Cerebellar nuclear complex (tissue), 1 donor: ENCODE measurements at regions not wholly inside any gene's neighbourhood (a gene's known extent, or its start where the extent isn't known, plus 50 kb on each side); places are given as distances from the start of the nearest gene placed in this dataset.

Source experiments
- DNase-seq, 2 experiments: peaks; one replicate each; lab custom pipeline; 2025; lab: John Stamatoyannopoulos, UW

DNA sequence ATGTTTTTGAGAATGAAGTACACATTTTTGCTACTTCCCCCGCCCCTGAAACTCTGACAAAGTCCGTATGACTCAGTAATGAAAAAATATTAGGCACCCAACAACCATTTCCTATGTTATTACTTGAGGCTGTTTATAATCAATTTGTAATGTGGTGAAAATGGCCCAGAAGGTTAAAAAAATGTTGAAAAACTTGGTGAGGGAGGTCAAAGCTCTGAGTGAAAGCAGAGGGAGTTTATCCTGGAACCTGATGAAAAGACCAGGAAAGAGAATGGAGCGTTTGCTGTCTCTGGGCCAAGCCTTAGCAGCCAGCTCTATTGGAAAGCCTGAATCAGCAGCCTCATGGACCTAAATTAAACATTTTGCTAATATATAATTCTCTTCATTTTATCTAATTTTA, 367.7 kb upstream of the NEGR1 start:
- DNase-seq = no peak

- DNase-seq = no peak
These were observed 367.0 kb upstream of the NEGR1 start for GRCh38 chr1:72649211-72649888.

- no peak for DNase-seq
These were observed 366.1 kb upstream of the NEGR1 start for GRCh38 chr1:72648465-72648864.

GRCh38 chr1:72643142-72643541, 360.8 kb upstream of the NEGR1 start:
- DNase-seq = no peak

DNA sequence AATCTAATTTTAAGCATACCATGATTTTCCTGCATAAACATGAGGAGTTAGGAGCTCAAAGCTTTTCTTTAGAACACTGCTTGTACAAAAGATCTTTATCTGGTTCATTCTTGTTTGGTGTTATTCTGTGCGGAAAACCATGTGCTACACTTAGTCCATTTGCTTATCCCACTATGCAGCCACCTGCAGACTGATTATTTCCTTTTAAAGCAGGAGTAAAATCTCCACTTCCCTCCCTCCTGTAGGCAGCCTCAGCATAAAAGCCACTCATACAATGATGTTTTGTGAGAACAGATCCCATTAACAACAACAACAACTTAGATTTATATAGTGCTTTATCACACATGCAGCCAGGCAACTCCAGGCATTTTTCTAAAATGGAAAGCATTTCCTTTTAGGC, 355.3 kb upstream of the NEGR1 start:
- DNase-seq = no peak

- DNase-seq = peak; percentile 44 to 76
These were observed 354.3 kb upstream of the NEGR1 start for GRCh38 chr1:72636631-72637030.

- no peak for DNase-seq
These were observed 353.4 kb upstream of the NEGR1 start for GRCh38 chr1:72635719-72636118.

GRCh38 chr1:72634946-72635345, 352.6 kb upstream of the NEGR1 start:
- no peak for DNase-seq

DNA sequence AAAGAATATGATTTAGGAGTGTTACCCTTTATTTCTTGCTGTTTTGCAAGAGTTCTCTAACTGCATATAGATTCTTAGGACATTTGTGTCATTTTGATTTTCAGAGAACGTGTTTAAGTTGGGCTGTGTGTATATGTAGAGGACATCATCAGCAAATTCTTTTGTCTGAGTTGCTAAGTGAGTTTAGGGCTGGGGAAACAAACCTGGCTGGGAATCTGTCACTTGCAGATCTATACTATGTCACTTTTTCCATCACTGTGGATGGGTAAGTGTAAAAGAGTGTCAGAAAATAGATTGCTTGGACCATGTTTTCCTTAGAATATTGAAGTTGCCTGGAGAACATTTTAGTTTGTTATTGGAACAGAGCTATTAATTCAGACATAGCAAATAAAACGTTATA, 349.1 kb upstream of the NEGR1 start:
- DNase-seq = no peak

- DNase-seq = peak in 1 of 2 experiments; percentile 51
These were observed 341.0 kb upstream of the NEGR1 start for GRCh38 chr1:72623299-72623708.

DNA sequence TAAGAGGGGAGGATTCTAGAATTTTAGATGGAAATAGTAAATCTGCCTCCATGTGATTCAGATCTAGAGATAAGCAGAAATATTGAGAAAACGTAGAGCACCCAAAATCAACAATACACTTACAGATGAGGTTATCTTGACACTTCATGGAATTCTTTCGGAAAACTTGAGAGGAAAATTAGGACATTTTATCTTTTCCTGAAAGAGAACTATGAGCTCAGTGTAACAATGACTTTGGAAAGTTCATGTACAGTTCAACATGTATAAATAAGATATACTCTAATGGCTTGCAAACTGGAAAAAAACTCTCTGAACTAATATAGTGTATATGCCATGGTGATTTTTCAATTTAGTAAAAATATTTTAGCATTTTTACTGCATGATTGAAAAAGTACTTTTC, 338.1 kb upstream of the NEGR1 start:
- no peak for DNase-seq

DNA sequence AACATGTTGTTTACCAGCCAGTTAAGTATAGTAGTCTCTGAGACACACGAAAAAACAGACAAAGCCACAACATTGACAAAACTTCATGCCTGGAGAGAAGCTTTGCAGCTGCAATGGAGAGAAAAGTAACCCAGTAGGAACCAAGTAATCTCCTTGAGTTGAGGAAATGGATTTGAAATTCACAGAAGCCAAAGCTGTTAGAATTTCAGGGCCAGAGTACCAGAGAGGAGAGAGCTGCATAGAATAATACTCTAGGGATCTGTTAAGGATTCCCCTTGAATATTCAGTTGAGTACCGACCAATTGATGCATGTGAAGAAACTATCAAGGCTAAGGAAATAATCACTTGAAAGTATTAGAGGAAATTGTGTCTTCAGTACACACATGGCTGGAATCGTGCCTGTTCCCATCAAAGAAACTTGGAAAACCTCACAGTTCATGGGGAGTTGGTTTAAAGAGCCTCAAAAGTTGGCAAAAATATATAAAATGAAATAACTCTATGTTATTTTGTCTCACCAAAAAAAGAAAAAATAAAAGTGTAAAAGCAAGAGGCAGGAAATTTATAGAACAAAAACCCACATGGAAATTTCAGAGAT, 324.0 kb upstream of the NEGR1 start:
- no peak for DNase-seq

- DNase-seq = no peak
These were observed 318.8 kb upstream of the NEGR1 start for GRCh38 chr1:72601035-72601674.

DNA sequence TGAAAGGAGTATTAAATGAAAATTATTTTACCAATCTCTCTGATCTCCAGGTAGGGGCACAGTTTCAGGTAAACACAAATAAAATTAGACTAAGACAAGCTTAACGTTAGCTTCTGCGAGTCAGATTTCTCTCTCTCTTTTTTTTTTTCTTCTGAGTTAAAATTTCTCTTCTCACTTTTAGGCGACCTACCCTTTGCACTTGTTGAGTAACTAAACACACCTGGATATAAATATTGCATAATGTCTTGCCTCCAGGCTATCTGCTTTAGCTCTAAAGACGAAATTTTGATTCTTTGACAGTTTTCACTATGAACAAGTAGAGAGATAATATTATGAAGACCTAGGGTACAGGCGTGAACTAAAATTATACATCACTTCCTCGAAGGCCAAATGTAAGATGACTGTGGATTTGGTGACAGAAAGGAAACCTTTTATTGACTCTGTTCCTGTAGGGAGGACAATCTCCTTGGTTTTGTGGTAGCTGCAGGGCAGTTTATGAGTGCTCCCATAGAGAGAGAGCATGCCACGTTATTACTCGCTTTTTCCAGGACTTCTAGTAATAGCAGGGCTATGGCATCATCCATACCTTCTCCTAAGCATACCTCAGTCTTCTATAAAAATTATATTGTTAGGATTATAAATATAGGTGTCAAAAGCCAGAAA, 303.8 kb upstream of the NEGR1 start:
- no peak for DNase-seq

- DNase-seq = no peak
These were observed 297.3 kb upstream of the NEGR1 start for GRCh38 chr1:72579629-72580028.

- DNase-seq = no peak
These were observed 288.5 kb upstream of the NEGR1 start for GRCh38 chr1:72570815-72571214.

DNA sequence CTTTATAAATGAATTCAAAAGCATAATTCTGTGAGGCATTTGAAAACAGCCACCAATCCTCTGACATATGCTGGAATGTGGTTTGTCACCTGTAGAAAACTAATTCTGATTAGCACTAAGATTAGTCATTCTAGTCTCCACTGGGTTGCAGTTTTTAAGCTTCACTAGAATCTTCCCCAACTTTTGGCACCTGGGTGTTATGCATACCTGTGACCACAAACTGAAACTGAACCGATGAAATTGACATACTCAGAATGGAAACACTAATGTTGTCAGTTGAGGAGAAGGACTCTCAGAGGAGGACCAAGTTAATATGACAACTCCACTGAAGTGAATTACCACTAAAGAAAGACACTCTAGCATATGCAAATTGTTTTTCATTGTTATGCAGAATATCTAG, 285.8 kb upstream of the NEGR1 start:
- no peak for DNase-seq

DNA sequence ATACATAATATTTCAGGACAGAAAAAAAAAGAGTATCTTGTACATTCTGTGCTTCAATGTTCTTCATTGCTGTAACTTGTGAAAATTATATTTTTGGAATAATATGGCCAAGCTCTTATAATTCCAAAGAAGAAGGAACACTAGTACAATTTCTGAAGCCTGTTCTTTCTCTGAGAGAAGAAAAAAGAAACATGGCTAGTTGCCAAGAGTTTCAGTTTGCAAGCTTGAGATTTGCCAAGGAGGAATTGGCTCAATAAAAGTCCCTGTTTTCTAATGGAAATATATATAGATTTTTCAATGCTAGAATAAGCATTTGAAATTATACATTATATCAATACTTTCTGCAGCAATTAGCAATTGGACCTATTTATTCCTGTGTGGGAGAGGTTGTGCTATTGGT, 285.2 kb upstream of the NEGR1 start:
- no peak for DNase-seq

DNA sequence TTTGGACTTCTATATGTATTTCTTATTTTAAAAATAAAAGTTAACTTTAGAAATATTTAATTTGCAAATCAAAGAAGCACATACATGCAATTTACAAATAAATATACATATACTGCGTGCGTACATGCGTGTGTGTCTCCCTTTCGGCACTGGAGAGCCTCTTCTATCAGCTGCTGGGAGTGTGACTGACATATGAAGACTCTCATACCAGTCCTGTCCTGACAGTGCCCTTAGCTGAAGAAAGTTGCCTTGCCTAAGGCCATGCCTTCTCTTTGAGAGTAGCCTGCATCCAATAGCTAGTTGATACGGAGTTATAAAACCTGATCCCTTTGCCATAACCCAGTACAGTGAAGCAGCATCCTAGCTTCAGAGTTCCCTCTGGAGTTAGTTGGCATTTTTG, 282.4 kb upstream of the NEGR1 start:
- no peak for DNase-seq

DNA sequence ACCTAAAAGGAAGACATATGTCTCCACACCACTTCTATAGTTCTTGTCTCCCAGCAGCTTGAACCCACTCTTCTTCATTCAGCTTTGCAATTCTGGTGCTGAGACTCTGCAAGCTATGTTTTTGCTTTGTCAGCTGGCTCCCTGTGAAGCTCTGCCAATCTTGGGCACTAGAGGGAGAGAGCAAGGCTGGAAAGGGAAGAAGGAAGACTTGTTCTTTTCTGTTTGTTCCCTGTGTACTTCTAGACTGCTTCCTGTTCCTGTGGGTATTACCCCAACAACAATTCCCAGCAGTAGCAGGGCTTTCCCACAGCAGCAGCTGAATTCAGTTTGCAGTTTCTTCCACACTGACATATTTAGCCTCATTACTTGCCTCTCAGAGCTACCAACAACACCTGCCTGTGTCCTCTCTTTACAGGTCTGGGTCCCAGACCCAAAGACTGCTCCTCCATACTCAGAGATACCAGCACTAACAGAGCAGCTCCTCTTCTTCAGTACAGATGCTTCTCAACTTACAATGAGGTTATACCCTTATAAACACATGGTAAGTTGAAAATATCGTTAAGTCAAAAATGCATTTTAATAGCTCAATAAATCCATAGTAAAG, 275.2 kb upstream of the NEGR1 start:
- DNase-seq = no peak

DNA sequence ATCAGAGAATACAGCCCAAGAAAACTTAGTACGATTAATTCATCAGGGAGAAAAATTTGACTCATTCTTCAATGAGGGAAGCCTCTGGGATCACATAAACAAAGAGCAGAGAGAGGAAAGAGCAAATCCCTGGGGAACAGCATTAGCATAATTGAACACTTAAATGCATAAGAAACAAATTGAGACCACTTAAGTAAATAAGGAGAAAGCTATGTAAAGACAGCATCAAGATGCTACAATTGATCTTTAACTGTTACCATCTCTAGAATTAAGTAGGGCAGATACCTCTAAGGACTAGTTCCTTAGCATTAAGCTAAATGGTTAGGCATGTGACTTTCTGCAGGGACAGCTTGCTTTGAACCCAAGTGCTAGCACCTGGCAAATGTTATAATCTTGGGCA, 265.1 kb upstream of the NEGR1 start:
- DNase-seq = no peak

DNA sequence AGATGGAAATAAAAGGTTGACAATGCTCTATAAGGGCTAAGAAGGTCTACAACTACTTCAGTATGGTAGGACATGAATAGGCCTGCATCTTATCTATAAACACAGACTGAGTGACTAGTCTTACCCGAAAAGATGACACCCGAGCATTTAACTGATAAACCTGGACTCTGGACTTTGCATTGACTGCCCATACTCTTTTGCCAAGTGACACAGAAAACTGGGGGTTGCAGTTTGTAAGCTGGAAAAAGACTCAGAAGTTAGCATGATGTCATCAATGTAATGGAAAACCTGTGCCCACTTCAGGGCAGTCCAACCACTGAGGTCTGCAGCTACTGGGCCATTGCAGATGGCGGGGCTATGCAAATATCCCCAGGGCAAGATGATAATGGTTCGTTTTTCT, 258.3 kb upstream of the NEGR1 start:
- DNase-seq = no peak

- no peak for DNase-seq
These were observed 253.1 kb upstream of the NEGR1 start for GRCh38 chr1:72535470-72535869.
